Fibroblast of skin of right quadriceps (primary cell): ENCODE measurements at regions not wholly inside any gene's neighbourhood (a gene's known extent, or its start where the extent isn't known, plus 50 kb on each side); places are given as distances from the start of the nearest gene placed in this dataset.

ENCODE experiments used
- DNase-seq: peaks from one replicate; pipeline ENCODE4 v3.0.0-alpha.2; 2013

DNA sequence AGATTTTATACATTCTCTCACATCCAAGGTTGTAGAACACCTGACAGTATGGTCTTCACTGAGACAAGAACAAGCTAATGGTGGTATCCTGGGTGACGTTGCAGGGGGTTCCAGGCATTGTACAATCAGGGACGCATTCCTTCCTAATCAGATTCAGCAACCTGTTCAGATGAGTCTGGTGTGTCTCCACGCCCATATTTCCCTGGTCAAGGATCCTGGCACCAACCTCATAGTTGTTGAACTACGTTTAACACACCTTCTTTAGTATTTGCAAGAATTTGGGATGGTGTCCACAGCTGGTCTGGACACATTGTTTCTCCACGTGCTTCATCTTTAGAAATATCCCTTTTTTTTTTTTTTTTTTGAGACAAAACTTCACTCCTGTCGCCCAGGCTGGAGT lies 161.0 kb upstream of the CDYL start:
- DNase-seq, result no peak

DNA sequence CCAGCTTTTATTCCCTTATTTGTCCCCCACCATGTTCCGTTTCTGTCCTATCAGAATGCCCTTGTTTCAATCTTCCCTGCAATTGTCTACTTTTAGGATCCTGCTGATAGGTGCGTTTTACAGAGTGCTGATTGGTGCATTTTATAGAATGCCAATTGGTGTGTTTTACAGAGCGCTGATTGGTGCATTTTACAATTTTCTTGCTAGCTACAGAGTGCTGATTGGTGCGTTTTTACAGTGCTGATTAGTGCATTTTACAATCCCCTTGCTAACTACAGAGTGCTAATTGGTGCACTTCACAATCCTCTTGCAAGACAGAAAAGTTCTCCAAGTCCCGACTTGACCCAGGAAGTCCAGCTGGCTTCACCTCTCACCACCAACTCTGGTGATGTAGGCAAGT lies 161.6 kb upstream of the CDYL start:
- no peak for DNase-seq

- DNase-seq, result no peak
These were observed 162.4 kb upstream of the CDYL start for GRCh38 chr6:4613795-4614194.

DNA sequence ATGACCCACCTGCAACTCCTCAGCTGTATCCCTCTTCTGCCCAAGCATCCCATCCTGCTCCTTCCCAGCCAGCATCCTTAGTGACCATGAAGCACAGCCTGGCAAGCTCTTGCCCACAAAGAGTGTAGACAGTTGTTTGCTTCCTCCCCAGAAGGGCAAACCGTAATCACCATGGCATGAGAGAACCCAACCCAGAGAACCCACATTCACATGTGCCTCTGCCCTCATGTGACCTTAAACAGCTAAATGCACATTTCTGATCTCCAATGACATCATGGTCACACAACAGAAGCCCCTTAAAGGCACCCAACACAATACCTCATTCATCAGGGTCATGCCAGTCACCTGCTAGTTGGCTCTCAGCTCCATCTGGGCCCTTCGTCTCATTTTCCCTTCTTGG lies 162.8 kb upstream of the CDYL start:
- DNase-seq, result no peak

GRCh38 chr6:4612636-4613171 lies 163.5 kb upstream of the CDYL start:
- peak; percentile 85 for DNase-seq

DNA sequence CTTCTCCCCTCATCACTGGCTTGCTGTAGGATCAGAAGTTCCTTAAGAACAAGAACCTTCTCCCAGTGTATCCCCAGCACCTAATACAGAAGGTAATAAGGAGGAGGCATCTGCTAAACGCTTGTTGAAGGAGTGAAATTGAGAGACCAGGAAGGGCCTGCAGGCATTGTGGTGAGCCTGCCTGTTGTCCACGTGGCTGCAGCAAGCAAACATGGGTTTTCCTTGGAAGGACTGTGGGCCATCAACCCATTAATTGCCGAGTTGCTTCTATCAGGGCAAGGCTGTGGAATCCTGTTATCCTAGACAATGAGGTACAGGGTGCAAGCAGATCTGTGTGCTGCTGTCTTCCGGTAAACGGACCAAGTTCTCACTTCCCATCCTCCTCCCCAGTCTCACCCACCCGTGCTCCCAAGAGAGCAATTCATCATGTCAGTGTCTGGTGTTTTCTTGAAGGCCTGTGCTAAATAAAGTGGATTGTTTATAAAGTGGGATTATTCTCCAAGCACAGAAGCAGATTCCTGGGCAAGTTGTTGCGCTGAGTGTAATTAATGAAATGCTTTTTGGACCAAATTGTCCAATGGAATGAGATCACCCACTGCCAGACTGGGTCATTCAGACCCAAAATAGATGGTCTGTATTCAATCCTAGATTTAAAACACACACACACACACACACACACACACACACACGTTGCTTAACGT lies 164.6 kb upstream of the CDYL start:
- peak; percentile 70 for DNase-seq

DNA sequence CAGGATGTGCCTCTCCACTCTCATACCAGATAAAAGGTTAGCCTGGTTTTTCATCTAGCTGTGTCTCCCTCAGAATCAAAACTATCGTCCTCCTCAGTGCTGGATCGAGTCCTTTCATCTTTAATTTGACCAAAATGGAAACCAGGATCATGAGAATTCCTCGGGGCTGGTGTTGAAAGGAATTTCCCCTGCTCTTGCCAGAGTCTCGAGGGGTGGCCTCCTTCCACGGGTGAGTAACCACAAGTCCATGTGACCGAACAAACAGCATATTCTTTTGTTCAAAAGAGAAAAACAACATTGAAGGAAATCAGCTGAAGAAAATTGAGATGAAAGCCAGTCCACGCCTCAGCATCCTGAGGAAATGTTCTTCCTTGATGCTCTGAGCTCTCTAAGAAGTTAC lies 165.9 kb upstream of the CDYL start:
- DNase-seq, result peak; percentile 90

DNA sequence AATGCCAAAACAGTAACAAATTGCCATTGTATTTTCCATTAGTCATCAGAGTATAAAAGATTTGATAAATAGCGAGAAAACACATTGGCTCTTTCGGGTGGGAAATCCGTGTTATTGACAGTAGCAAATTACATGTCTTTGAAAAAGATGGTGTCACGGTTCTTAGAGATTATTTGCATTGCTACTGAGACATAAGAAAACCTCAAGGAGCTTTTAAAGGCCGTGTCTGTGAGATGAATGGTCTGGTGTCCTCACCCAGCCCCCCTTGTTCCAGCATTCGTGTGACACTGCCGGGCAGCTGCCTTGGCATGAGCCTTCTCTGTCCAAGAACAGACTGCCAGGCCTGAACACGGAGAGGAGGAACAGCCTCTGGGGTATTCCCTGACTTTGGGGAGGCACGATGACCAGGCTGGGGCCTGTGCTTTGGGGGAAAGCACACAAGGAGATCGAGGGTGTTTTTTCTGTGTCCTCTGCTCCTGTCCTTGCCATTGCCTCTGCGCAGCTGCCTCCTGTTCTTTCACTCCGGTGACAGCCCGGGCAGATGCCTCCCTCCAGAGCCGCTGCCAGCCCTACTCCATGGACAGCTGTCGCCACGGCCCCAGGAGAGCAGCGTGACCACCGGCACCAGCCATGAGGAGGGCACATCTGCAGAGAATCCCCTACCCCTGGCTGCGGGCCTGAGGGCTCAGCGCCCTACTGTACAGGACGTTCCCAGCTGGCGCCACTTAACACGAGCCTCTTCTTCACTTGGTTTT lies 167.7 kb upstream of the CDYL start:
- no peak for DNase-seq

DNA sequence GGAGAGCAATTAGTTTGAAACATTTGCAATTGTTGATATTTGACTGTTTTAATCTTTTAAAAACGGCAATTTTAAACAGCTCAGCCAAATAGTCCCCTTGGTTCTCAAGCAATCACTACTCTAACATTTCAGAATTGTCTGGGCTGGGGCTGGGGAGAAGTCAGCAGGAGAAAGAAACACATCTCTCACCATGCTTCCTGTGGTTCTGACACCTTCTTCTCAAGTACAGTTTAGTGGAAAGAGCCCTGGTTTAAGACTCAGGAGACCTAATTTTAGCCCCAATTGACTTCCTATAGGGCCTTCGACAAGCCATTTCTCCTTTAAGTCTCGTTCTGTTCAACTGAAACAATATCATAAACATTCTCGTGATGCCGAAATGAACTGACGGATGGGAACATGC lies 168.4 kb upstream of the CDYL start:
- DNase-seq, result no peak

DNA sequence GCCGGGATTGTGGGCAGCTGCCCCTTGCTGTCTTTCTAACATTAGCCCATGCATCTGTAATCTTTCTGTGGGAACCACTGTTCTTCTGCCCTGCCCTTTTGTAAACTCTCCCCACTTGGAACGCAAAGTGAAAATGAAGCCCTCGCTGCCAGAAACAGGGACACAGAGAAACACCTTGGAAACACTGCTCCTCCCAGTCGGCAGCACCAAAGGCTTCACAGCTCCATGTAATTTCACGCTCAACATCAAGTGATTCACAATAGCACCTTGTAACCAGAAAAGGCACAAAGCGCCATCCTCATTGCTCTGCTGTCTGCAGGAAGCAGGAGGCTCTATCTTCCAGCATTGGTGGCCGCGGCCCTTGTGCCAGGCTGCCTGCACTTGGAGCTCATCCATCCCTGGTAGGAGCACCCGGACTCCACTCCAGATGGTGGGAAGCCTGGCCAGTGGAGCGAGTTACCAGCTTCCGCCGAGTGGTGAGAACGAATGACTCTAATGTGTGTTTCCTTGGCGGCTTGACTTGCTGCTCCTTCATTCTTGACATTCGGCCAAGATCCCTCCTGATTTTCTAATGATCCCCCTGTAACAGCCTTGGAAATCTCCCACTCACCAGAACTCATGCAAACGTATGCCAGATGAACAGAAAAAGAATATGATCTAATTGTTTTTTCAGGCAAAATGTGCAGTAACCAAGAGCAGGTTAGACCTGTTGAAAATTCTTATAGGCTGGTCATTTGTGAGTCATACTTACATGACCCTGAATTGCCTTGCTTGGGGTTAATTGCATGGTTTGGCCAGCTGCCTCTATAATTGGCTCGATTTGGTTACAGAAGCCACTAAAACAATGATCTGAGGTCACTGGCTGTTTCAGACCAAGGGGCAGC lies 169.1 kb upstream of the CDYL start:
- DNase-seq, result peak; percentile 77

DNA sequence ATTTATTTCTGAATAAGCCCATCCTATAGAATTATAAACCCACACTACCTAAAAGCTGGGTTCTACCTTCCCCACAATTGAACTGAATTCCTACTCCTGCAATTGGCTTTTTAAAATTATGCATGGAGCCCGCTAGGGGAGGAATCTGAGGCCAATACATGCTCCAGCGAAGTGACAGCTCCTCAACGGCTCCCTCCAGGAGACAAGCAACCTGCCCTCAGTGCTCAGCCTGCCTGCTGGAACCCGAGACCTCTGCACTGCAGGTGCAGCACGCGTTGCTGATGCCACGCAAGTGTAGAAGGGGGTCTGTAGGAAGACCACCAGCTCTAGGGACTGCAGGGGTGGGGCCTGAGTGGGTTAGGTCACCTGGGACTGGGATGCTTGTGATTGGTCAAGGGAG lies 170.2 kb upstream of the CDYL start:
- DNase-seq, result no peak

DNA sequence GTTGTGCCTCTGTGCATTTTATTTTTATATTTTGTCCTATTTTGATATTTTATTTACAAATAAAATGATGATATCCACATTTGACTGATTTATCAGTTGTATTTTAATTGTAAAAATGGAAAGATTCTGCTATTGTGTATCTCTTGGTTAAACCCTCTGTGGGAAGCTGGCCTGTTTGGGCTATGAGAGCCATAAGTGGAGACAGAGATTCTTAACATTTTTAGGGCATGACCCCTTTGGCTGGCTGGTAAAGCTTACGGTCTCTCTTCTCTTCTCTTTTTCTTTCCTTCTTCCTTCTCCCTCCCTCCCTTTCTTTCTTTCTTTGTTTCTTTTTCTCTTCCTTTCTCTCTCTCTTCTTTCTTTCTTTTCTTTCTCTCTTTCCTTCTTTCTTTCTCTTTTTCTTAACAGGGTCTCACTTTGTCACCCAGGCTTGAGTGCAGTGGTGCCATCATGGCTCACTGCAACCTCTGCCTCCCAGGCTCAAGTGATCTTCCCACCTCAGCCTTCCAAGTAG lies 172.3 kb upstream of the CDYL start:
- DNase-seq, result no peak

- peak; percentile 74 for DNase-seq
These were observed 172.9 kb upstream of the CDYL start for GRCh38 chr6:4603291-4603690.

DNA sequence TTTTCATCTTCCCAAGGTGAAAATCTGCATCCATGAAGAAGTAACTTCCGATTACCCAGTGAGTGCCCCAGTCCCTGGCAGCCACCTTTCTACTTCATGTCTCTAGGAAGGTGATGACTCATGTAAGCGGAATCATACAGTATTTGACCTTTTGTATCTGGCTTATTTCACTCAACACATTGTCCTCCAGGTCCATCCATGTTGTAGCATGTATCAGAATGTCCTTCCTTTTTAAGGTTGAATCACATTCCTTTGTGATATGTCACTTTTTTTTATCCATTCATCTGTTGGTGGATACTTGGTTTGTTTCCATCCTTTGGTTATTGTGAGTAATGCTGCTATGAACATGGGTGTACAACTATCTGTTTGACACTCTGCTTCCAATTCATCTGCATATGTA lies 176.3 kb upstream of the CDYL start:
- peak; percentile 89 for DNase-seq

DNA sequence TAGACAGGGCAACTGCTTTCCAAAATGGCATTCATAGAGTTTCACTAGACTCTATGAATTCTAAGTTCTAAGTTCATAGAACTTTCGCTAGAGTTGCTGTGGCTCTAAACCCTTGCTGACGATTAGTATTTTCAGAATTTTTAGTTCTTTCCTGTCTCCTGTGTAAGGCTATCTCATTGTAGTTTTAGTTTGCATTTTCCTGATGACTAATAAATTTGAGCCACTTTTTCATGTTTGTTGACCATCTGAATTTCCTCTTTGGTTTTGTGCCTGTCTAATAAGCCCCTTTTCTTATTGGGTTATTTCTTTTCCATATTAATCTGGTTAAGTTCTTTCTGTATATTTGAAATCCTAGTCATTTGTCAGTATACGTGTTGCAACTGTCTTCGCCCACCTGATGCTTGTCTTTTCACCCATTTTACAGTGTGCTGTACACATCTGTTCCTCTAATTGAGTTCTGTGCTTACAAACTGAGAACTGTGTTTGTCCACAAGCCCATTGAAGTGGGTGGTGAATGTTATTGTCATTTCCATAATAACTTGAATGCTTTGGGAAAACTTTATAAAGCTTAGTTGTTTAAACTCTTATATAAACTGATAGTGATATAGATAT lies 177.7 kb upstream of the CDYL start:
- DNase-seq, result no peak

GRCh38 chr6:4593951-4594350 lies 182.3 kb upstream of the CDYL start:
- DNase-seq, result no peak

DNA sequence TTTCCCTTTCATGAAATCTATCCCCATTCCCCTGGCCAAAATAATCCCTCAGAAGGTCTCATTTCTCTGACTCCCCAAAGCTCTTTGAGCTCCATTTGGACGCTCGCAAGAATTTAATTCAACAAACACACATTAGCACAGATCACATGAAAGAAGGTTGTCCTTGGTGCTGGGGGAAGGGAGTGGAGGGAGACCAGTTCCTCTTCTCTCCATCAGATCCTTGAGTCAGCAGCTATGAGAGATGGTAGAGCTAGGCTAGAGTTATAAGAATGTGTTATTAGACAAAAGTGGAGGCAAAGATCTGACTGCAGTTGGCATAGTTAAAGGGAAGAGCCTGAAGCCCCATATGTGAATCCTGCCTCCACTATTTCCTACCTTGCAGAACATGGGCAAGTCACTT lies 184.2 kb upstream of the CDYL start:
- DNase-seq, result no peak

- DNase-seq, result no peak
These were observed 185.0 kb upstream of the CDYL start for GRCh38 chr6:4591218-4591617.

GRCh38 chr6:4589295-4589694 lies 186.9 kb upstream of the CDYL start:
- no peak for DNase-seq

GRCh38 chr6:4588581-4588980 lies 187.6 kb upstream of the CDYL start:
- no peak for DNase-seq

DNA sequence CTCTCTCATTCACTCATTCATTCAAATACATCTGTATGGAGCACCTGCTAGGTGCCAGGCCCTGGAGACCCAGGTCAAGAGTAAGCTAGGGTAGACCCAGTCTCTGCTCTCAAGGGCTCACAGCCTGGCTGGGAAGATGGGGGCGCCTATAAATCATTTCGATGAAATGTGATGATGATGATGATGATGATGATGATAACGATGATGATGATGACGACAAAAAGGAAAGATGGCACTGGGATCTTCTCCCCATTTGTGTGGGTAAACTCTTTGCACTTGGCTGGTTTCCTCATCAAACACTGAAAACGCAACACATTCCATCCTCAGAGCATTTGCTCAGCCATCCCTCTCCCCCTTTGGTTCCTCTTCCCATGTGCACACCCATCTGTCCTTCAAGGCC lies 188.0 kb upstream of the CDYL start:
- no peak for DNase-seq

DNA sequence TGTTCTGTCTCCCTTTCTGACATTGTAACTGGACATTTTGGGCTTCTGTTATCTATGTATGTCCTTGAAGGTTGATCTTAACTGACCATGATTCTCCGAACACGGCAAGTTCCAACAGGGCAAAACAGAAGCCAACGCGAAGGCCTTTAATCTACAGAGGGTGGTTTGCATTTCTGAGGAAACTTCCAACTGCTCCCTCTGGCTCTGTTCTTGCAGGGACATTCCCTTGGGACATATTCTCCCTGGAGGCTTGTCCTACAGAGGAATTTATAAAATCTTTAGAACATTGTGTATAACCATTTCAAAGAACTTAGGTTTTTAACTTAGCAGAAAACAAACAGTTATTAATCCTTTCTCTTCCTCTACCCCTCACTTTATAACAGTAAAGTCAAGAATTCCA lies 189.0 kb upstream of the CDYL start:
- DNase-seq, result no peak

DNA sequence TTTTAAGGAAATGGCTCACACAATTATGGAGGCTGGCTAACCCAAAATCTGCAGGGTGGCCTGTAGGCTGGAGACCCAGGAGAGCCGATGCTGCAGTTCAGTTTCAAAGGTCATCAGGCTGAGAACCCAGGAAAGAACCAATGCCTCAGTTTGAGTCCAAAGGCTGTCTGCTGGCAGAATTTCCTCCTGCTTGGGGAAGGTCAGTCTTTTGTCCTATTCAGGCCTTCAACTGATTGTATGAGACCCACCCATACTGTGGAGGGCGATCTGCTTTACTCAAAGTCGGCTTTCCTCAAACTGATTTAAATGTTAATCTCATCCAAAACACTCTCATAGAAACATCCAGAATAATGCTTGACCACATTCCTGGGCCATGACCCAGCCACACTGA lies 189.7 kb upstream of the CDYL start:
- no peak for DNase-seq
